HL-60/S4 treated with phorbol 12-myristate 13-acetate at 8.2 ng/mL for 4 days and 3 days (cell line): ENCODE measurements at regions not wholly inside any gene's neighbourhood (a gene's known extent, or its start where the extent isn't known, plus 50 kb on each side); places are given as distances from the start of the nearest gene placed in this dataset.

Experiments
- in situ Hi-C: fragments of 300-500 bp; cut with MboI; formaldehyde crosslinking; loops from 2 replicates; pipeline ENCODE4 v1.15.0; 2022; ENCODE audit warnings: low sequenced_read_pairs

DNA sequence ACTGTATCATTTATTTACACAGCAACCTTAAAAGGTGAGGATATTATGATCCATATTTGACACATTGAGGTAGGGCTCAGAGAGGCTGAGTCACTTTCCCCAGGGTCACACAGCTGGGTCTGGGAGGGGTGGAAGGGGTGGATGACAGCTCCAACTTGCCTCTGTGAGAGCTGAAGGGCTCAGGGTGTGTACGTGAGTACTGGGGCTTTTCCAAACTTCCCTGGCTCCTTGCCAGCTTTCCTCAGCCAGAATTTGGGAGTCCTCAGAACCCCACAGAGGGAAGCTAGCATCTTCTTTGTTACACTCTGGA is 58.3 kb upstream of the SLC6A11 start:
- in situ Hi-C loops: loop anchor here (10.0 to 25.0 kb wide), 2 partner anchors 297 to 905 kb away; no protein-coding TSS in a partner anchor

DNA sequence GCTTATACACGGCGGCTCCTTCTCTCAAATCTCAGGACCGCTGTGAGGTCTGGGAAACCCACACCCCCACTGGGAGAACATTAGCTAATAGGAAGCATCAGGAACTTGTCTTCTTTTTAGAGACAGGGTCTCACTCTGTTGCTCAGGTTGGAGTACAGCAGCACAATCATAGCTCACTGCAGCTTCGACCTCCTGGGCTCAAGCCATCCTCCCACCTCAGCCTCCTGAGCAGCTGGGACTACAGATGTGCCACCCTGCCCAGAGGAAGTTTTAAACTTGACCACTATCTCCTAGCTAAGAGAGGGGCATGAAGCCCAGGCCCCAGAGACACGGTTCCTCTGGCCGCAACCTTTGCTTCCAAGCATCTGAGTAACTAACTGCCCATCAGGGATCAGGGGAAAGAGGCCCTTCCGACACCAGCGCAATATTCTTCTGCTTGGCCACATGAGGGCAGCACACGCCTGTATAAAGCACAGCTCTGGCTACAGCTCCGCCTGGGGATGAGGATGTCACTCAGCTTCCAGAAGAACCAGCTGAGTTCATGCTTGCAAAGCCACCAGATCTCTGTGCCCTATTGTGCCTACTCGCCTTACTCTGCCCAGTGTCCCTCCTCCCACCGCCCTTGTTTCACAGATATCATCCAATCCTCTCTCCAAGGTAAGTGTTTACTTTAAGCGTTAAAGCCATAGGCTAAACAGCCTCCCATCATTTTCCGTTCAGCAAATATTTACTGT is 57.6 kb upstream of the SLC6A11 start:
- in situ Hi-C loops: loop anchor here (10.0 to 25.0 kb wide), 2 partner anchors 296 to 904 kb away; no protein-coding TSS in a partner anchor

DNA sequence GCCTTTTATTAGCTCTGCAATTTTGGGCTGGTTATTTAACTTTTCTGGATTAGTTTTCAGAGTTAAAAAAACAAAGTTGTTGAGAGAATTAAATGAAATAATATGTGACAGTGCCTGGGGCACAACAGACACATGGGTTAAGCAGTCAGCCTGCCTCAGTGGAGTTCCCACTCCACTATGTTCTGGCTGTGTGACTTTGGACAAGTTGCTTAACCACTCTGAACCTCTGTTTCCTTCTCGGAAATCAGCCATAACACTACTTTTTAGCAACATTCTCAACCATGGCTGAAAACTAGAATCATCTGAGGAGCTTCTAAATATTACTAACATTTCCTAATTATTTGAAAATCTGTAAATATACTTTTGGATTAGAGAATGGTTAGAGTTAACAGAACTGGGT is 56.5 kb upstream of the SLC6A11 start:
- in situ Hi-C loops: loop anchor here (10.0 to 25.0 kb wide), 2 partner anchors 295 to 903 kb away; no protein-coding TSS in a partner anchor

DNA sequence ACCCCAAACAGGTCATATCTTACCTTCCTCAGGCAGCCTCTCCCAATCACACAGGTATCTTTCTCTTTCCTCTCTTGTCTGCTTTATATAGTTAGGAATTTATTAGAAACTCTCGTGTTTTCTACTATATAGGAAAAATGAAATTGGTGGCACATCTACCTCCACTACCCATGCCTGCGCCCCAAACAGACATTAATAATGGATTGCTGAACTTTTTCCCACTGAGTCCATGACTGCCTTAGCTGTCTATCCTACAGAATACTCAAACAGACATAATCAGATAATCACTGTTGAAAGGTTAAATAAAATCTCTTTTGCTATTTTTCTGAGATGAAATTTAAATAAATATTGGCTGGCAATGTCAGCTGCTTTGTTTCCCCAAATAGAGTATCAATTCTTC is 55.8 kb upstream of the SLC6A11 start:
- in situ Hi-C loops: loop anchor here (25.0 kb wide), 1 partner anchor 902 kb away; no protein-coding TSS in a partner anchor

DNA sequence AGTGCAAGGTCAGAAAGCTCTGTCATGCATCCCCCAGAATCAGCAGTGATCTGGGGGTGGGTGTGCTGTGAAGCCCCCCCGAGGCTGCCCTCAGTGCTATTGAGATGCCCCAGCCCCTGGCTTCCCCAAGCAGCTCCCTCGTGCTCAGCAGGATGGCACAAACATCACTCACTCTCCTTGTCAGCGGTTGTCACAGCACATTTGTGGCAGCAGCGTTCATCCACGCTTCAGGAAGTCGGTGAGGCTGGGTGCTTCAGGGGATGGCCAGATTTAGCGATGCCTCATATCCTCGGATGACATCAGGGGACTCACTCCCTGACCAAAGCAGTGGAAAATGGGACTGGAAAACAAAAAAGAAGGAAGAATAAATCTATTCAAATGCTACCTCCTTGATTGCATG is 54.4 kb upstream of the SLC6A11 start:
- in situ Hi-C loops: loop anchor here (25.0 kb wide), 1 partner anchor 901 kb away; no protein-coding TSS in a partner anchor

DNA sequence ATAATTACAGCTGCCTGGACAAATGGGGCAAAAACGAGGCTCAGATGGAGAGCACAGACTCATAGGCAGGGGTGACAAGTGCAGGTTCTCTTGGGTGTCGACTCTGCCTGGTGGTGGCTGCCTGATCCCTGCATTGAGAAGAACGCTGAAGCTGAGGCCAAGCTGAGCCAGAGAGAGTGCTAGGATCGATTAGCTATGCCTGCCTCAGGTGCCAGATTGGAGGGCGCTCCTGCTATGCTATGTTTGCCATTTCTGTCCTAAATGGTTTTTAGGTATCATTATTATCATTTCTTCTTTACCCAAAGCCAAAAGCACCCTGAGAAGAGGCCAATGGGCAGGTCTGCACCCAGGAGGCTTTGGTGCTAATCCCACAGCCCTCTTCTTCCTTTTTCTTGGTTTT is 53.9 kb upstream of the SLC6A11 start:
- in situ Hi-C loops: loop anchor here (25.0 kb wide), 1 partner anchor 900 kb away; no protein-coding TSS in a partner anchor

DNA sequence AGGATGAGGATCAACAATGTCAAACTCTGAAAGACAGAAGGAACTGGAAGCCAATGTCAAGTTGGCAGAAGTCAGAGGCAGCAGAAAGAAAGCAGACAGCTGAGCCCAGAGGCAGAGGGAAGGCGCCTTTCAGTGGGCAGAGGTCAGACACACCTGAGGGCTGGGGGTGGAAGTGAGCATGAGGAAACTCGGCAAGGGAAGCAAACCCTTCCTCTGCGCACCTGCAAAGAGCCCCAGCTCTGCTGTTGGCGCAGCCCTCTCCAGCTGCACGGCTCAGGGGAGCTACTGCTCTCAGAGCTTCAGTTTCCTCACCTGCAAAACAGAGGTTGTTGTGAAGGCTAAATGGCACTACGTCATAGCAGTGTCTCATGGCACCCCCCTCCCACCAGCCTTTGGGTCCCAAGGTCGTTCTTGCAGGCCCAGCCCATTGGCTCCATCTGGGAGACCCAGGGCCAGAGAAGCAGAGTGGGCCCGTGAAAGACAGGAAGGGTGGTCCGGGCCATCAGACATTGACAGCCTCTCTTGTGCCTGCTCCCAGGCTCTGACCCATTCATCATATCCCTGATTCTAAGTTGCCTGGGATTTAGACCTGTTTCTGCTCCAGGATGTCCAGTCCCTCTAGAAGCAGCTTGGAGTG is 53.3 kb upstream of the SLC6A11 start:
- in situ Hi-C loops: loop anchor here (25.0 kb wide), 1 partner anchor 900 kb away; no protein-coding TSS in a partner anchor

DNA sequence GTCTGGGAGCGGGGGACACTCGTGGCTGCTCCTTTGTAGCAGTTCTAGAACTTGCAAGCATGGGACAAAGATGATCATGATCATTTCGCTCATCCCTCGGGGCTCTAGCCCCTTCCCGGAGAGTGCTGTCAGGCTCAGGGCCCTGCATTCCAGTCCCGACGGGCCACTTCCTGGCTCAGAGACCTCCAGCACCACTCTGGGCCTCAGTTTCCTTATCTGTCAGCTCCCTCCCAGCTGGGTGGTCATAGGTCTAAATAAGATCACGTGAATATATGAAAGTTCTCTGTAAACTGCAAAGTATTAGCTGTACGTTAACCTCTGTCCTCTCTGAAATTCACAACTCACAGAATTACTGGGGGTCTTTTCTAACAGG is 52.8 kb upstream of the SLC6A11 start:
- in situ Hi-C loops: loop anchor here (25.0 kb wide), 1 partner anchor 899 kb away; no protein-coding TSS in a partner anchor

DNA sequence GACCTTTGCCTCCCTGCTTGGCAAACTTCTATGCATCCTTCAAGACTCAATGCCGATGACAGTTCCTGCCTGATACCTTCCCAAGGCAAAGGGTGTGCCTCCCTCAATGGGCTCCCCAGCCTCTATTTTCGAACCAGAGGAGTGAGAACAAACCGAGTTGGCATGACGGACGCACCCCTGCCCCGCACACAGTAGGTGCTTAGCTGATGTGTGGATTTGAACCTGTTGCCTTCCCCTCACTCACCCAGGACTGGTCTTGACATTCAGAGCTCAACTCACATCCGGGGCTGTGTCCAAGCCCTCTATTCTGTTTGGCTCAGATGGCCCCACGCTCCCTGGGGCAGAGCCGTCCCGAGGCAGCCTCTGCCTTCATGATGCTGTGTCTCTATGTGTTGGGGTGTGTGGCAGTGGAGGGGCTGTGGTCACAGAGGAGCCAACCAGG is 52.2 kb upstream of the SLC6A11 start:
- in situ Hi-C loops: loop anchor here (25.0 kb wide), 1 partner anchor 898 kb away; no protein-coding TSS in a partner anchor

DNA sequence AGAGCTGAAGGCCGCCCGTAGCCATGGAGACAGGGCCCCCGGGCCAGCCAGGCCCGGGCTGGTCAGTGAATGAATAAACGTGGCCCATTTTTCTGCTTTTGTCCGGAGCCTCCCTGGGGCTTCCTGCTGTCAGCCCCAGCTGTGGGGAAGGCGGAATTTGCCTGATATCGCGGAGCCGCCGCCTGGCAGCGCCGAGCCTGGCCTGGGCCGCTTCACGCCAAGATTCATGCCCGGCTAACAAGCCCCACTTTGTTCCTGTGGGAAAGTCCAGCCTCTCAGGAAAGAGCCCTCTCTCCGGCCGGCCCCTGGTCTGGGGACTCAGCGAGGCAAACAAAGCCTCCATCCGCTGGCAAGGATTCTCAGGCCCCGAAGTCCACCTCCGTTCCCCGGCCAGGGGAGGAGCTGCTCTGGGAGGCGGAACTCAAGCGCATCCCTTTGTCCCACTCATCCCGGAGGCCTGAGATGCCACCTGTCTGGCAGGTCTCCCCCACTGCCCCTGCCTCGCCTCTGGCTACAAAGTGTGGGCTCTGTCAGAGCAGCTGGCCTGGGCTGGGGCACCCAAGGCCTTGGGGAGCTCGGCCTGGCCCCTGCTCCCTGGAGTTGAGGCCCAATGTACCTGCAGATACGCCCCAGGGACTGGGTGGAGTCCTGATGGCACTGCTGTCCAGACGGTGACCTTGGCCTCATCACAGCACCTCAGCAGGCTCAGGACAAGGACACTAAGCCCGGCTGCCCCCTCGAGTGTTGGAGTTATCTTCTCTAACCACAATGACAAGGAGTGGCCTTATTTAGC is 51.6 kb upstream of the SLC6A11 start:
- in situ Hi-C loops: loop anchor here (25.0 kb wide), 1 partner anchor 898 kb away; no protein-coding TSS in a partner anchor

DNA sequence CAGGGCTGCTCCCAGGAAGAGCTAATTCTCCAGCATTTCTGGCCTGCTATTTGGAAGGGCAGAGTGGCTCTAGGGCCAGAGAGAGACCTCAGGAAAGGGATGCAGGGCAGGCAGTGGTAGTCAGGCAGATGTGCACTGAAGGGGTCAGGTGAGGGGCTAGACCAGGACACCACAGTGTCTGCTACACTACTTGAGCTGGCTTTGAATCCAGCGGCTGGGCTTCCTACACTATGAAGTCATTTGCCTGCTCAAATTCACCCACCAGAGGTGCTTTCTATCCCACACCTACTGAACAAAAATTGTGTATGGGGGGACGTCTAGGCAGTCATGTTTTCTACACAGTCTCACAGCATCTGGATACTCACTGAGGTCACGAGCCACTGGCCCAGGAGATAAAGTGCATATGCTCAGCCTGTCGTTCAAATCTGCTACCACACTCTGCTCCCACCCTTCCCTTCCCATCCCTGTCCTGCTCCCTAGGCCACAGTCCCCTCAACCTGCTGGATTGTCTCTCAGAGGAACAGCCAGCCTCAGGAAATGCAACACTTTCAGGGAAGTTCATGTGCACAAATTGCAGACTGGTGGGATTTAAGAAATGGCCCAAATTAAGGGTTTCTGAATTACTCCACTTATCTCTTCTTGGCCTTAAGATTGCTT is 49.9 kb upstream of the SLC6A11 start:
- in situ Hi-C loops: loop anchor here (25.0 kb wide), 1 partner anchor 896 kb away; no protein-coding TSS in a partner anchor
